Stimulated activated CD4-positive, alpha-beta T cell treated with anti-CD3 and anti-CD28 coated beads, Interleukin-15, amount 100 ng/mL, for 48 hours (primary cell): ENCODE measurements at regions not wholly inside any gene's neighbourhood (a gene's known extent, or its start where the extent isn't known, plus 50 kb on each side); places are given as distances from the start of the nearest gene placed in this dataset.

ENCODE experiments used
- DNase-seq, 2 donors: peaks; one replicate each; pipeline ENCODE4 v3.0.0-alpha.2; 2020; ENCODE audit warnings: low read depth in 2 of 2

DNA sequence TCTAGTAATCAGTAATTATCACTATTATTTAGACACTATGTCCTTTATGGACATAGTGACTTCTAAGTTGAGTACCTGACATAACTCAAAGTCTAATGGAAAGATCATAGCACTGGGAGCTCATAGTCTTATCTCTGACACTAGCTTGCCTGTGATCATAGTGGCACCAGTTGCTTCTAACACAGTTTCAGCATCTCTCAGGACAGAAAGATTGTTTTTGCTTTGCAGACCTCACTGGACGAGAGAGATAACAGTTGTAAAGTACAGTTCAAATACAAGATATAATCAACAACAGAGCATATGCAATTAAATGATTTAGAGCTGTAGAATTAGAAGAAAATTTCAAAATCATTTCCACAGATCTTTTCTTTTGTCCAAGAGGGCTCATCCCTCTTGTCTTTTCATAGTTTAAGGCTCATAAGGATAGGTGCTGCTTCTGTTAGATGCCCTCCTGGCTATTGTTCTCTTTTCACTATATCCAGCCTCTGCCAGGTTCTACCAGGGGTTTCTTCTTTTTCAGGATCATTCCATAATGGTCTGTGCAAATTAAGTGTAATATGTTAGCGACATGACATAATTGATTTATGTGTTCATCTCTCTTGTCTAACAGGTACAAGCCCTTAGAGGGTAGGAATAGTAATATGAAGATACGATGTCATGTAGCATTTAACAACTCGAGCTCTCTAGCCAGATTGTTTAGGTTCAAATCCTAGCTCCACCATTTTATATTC, 1175.4 kb upstream of the TENM4 start:
- DNase-seq, result no peak

DNA sequence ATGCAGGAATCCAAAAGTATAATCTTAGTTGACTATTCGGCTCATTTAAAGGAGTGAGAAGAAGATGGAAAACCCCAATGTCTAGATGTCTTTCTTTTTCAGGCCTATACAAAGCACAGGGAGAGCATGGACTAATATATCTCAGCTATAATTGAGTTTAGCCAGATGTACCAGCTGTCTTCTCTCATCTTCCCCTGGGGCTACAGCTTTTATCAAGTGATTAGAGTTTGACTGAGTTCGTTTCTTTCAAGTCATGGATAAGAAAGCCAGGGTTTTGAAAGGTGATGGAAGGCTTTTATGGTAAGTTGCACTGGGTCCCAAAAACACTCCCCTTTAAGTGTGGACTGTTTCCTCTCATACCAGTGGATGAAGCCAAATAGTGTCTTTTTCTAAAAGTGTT, 1172.8 kb upstream of the TENM4 start:
- no peak for DNase-seq

DNA sequence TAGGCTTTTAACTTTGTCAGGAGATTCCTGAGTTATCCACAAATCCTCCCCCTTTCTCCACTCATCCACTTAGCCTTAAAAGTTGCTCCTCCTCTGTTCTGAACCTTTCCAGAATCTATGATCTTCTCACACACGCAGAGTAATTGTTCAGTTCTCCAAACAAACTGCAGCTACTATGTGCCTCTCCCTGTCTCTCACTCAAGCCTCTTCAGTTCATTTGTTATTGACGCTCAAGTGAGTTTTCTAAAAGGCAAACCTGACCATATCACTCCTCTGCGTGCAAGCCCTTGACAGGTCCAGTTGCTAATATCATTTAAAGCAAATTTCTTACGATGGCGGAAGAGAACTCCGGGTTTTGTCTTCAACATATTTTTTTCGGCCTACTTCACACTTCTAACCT, 1169.7 kb upstream of the TENM4 start:
- DNase-seq, result no peak

DNA sequence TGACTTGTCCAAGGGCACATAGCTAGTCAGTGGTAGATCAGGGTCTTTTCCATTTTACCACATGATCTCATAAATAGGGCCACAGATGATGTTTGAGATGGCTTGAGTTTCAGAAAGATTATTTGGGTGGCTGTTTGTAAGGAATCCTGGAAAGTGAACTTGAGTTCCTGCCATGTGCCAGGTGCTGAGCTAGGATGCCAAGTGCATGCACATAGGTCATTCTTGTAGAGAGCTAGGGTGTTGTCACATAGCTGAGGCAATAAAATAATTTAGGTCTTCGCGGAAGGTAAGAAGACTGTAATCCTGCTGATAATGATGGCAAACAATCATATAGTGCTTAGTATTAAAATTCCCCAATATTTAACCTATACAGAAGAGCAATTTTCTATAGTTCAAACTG, 1162.6 kb upstream of the TENM4 start:
- no peak for DNase-seq

DNA sequence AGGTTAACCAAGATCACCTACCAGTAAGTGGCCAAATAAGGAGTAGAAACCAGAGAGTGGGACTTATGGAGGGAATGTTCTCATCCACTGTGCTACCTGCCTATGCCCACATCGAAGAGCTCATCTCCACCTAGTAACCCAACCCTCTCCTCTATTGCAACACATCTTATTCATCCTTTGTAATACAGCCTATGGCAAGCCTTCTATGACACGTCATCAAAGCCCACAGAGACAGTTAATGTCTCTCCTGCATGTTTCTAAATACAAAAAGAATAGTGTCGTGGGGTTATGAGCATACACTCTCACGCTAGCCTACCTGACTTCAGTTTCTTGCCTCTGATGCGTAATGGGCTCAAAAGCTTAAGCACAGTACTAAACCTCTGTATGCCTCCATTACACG, 1158.1 kb upstream of the TENM4 start:
- DNase-seq, result no peak

DNA sequence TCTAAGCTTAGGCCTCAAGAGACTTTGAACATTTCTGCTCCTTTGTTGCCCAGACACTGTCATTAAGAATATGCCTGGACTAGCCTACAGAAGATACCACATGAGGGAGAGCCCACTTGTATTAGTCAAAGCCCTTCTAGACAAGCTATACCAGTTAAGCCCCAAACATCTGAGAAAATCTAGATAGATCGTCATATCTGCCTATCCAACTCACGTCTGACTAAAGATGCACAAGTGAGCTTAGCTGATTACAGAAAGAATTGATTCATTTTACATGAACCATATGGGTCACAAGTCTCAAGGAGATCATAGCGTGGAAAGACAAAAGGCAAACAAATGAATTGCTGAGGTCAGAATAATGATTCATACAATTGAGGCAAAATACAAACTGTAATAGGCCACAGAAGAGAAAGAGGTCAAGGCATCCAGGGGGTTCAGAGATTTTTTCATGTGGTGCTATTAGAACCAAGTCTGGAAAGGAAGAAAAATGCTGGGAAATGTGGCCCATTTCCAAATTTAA, 1155.5 kb upstream of the TENM4 start:
- DNase-seq, result no peak

DNA sequence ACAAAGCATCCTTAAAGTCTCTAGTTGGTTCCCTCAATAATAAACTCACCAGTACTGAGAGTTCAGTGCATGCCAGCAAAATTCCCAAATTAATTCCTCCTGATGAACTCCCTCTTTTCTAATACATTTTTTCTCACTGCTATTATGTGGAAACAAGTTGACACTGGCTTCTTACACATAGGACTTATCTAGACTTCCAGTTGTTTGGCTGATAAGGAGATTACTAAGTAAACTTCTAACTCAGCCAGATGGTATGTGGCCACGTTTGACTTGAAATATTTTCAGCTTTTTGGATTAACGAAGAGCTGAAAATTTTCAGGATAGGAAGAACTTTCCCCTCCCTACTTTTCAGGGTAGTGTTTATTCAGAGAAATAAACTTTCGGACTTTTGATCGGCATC, 1154.2 kb upstream of the TENM4 start:
- no peak for DNase-seq

DNA sequence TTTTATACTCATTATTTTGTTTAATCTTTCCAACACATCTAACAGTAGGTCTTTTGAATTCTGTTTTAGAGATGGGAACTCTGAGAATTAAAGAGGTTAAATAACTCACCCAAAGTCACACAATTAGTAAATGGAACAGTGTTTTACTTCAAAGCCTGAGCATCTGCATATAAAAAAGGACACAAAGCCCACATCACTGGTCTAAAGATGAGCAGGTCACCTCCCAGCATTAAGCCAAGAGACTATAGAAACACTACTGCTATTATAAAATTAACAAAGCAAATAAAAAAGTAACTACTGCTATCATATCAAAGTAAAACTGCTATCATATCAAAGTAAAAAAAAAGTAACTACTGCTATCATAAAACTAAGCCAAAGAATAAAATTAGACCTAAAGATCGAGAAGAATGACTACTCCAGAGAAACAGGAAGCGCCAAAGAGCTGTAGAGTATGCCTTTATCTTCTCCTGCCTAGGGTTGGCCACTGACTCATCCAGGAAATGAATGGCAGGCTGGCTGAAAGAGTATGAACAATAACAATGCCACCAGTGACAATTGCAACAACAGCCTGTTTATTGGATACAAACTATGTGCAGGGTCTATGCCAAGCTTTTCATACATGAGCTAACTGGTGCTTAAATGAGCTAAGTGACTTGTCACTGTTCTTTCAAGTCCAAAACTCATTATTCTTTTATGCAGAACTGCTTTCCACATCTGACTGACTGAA, 1153.0 kb upstream of the TENM4 start:
- DNase-seq, result no peak

DNA sequence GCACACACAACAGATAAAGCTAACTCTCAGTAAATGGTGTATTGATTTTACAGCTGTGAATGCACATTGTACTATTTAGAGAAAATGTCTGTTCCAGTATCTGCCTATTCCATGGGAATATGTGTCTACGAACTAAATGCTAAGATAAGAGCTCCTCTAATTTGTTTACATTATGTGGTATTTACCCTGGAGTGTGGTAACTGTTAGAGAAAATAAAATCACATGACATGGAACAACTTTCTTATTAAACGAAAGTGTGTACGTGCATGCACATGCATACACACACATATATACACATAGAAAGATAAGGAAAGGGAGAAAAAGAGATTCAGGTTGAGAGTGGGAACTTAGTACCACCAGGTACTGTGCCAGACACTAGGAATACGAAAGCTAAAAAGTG, 1151.7 kb upstream of the TENM4 start:
- DNase-seq, result no peak

DNA sequence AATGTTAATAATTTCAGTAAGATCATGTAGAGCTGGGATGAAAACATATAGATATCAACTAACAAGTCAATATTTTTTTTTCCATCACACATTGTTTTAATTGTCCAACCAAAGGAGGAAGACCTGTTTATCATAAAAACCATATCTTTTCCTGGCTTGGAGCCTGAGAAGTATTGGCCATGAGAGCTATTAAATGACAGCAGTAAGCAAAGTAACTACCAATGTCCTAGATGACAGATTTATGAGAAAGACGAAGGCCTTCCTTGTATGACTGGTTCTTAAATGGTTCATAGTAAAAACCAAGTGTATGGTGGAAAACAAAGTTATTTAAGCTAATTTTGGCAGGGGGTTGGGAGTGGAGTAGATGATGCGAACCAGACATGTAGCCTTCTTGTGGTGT, 1147.1 kb upstream of the TENM4 start:
- DNase-seq, result no peak

DNA sequence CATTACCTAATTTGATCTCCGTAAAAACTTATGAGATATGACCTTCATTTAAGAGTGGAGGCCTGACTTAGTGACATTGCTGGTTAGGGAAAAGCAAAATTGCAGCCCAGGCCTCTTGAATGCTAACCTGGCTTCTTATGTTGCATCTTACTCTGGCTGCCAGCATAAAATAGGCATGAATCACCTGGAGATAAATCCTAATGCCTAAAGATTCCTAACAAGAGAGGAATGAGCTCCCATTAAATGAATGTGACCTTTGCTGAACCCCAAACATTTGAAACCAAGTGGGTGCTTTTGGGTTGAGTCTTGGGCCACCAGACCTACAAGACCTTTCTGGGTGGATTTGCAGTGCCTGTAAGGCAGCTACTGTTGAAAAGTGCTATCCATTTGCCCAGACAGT, 1145.6 kb upstream of the TENM4 start:
- no peak for DNase-seq

DNA sequence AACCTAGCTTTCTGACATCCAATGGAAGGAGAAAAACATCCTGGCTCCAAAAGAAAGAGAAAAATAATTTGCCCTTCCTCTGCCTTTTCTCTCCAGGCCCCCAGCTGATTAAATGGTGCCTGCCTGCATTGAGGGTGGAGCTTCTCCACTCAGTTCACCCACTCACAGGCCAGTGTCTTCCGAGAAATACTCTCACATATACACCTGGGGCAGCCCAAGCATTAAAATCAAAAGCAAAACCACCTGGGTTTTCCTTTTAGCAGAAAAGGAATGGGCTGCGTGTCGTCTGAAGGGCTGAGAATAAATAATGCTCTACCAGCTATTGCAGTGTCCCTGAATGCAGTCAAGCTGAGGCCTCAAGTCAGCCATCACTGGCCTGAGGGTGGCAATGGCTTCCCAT, 1143.8 kb upstream of the TENM4 start:
- no peak for DNase-seq

DNA sequence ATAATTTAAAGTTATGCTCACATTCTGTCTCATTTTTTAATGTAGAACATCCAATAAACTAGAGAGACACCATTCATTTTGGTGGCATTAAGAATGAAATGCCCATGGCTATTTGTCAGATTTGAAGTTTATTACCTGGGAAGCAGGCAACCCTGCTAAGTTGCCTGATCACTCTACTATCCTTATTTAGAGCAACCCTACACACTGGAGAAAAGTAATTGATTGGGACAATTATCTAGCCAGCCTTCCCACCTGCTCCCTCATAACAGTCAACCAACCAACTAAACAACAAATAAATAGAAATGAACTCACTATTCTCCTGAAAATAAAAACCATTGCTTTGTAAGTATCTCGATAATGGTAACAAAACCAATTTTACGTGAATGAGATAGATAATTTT, 1129.0 kb upstream of the TENM4 start:
- no peak for DNase-seq

DNA sequence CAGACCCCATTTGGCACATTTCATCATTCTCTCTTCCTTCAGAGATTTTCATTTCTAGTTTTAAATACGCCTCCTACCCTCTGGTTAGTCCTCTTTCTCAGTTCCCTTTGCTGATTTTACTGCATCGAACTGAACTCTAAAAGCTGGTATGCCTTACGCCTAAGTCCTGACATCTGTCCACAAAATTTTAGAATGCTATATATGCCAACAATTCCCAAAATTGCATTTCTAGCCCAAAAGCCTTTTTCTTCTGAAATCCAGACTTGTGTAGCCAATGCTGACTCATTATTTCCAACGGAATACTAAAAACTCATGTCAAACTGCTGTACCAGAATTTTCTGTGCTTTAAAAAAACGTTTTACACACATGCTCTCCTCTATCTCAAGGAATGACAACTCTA, 1124.4 kb upstream of the TENM4 start:
- DNase-seq, result no peak

DNA sequence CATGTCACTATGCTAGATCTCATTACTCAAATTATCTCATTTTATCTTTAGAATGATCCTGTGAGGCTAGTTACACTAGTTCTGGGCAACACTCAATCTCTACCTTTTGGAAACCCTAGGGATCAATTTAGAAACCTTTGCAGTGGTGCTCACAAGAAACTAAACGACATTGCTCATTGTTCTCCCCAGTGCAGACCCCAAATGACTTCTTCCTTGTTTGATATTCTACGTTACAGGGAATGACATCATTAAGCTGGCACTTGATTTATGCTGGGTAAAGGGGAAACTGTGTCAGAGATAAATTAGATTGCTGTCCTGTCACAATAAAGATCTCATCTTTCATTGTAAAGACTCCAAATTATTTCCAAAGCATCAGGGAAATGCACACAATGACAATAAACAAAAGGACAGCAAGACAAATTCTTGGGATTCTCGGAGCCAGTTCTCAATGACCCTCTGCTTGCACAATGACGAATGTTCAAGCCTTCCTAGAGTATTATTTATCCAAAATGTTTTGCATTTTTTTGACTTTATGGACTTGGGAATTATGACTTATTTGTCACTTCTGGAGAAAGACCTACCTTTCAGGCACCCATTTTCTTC, 1121.8 kb upstream of the TENM4 start:
- DNase-seq, result no peak

DNA sequence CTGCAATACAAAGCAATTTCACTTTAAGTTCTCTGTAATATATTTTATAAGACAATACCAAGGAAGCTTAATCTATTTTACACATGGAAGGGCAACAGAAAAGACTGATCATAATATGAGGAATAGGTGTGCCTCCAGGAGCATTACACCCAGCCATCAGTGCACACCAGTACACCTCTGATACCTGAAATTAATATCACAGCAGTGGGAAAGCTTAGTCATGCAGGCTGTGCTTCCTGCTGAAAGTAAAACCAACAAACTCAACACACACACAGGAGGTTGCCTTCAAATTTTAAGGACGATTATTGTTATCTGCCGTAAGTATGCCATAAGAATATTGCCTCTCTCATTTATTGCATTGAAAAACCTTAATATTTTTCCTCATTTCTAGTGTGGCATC, 1119.1 kb upstream of the TENM4 start:
- DNase-seq, result no peak

DNA sequence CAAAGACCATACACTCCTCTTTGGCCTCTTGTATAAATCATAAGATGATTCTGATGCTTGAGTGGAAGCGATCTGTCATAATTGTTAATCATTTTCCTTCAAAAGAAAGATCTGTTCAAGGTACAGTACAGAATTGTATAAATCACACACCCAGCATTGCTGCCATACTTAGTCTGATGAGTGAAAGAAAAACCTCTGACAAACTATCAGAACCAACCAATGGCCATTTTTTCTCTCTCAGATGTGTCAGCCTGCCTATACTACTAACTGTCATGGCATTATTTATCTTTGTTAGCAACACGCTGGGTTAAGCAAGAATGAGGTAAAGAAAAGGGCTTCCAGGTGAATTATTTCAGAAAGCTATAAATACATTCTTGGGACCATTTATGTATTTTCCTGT, 1112.7 kb upstream of the TENM4 start:
- no peak for DNase-seq

DNA sequence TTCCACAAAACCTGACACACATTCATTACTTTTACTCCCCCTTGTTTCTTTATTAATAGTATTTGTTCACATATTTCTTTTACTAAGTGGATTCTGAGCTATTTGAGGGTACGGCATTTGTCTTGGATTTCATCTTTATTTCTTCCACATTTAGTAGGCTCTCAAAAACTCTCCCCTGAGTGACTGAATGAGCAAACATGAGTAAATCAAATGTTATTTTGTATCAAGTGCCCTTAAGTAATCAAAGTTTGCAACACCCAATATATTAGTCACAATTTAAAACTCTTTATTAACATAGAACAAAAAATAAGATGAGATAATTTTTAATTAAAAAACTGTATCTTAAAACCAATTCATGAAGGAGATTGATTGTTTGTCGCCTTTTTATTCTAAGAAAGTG, 1101.9 kb upstream of the TENM4 start:
- DNase-seq, result no peak

DNA sequence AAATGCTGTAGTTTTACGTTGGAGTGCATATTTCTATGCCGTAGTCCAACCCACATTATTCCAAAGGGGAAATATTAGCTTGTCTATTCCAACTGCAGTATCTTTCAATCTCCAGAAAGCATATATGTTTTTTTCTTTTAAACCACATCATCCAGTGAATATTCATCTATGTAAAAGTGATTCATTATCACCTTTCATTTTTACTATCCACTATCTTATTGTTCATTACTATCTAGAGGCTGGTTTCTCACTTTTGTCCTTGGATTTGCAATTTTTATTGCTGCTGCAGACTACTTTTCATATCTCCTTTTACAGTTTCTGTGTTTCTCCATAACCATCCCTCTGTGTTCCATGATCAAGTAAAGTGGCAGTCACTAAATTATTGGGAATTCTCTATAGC, 1097.2 kb upstream of the TENM4 start:
- DNase-seq, result no peak

DNA sequence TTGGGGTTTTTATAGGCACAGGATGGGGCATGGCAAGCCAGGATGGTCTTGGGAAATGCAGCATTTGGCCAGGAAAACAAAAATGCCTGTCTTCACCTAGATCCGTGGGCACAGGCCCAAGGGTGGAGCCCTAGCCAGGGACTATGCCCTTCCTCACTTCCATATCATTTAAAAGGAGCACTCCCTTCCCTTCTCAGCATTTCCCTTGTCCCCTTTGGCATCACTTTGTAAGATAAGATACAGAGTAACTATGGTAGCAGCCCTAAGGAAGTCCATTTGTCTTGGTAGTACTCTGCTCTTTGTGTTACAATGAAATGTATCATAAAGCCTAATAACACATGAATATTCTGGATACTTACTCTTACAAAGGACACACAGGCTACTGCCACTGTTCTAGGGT, 1092.6 kb upstream of the TENM4 start:
- DNase-seq, result no peak

DNA sequence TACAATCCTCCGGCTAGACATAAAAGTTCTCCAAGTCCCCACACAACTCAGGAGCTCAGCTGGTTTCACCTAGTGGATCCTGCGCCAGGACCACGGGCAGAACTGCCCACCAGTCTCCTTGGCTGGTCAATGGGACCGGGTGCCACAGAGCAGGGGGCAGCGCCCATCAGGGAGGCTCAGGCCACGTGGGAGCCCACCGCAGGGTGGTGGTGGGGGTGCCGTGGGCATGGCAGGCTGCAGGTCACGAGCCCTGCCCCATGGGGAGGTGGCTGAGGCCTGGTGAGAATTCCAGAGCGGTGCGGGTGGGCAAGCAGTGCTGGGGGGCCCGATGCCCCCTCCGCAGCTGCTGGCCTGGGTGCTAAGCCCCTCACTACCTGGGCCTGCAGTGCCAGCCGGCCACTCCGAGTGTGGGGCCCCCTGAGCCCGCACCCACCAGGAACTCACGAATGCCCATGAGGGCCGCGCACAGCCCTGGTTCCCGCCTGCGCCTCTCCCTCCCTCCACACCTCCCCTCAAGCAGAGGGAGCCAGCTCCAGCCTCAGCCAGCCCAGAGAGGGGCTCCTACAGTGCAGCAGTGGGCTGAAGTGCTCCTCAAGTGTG, 1091.9 kb upstream of the TENM4 start:
- DNase-seq, result no peak

DNA sequence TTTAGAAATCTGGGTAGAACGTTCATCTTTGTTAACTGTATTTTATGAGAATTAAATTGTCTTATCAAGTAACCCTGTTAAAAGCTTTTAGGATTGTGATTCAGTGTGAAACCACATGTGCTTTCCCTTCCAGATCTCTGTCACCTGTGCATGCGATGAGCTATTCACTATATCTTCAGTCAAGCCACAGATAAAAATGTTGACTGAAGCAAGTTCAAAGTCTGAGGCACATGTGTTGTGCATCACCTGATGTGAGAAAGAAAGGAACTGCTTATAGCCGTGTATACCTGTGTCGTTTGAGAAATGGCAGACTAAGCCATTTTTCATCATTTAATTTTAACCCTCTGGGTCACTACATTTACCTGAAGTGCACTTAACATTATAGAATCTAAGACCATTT, 1088.9 kb upstream of the TENM4 start:
- no peak for DNase-seq
